ENCODE measurements at regions not wholly inside any gene's neighbourhood (a gene's known extent, or its start where the extent isn't known, plus 50 kb on each side); places are given as distances from the start of the nearest gene placed in this dataset.

- no TSS peak for BruUV-seq (replicated peaks)
- no peaks in the 10 kb centered on the region for H3F3A ChIP-seq (ENCODE audit: insufficient read depth, low read depth)
- H3K9me2 ChIP-seq (ENCODE audit: insufficient read depth) = no peaks in the 10 kb centered on the region
- ChIA-PET POLR2A (ENCODE audit: unreplicated experiment) (no interaction called here), CTCF (interaction anchor here (0.6 kb wide), 1 partner anchor 260 kb away, joined by 3 read pairs; no protein-coding TSS in a partner anchor)
- H3K27ac ChIP-seq = no peak overlapping the region
- H3K9me3 ChIP-seq (ENCODE audit: insufficient read depth, low read depth) = no peaks in the 10 kb centered on the region
- no peaks in the 10 kb centered on the region for H4K20me1 ChIP-seq (ENCODE audit: insufficient read depth)
- H3K4me2 ChIP-seq = no peak overlapping the region
- H3K36me3 ChIP-seq (ENCODE audit: low read depth) = no peaks in the 10 kb centered on the region
- H3K4me1 ChIP-seq (replicated peaks; ENCODE audit: insufficient read depth) = no peaks in the 10 kb centered on the region
- no peak for DNase-seq
- no peak for TF ChIP-seq EZH2 (IDR thresholded peaks at IDR 0.05; ENCODE audit: low read depth)
- no peak for TF ChIP-seq CTCF (conservative IDR thresholded peaks at IDR 0.05)
- peaks cover 70% of the 10 kb centered on the region for H3K27me3 ChIP-seq (ENCODE audit: insufficient read depth, low read depth)
- no peaks in the 10 kb centered on the region for H3K79me2 ChIP-seq (ENCODE audit: low read depth)
- no peak overlapping the region for H2AFZ ChIP-seq
- no peak overlapping the region for H3K4me3 ChIP-seq
- intact Hi-C loops (cut with micrococcal nuclease; ENCODE audit: unreplicated experiment) = no loop called here
Observed at GRCh38 chr14:104303705-104304425, 165.5 kb downstream of the KIF26A start.

GRCh38 chr14:104304451-104305351 lies 166.3 kb downstream of the KIF26A start:
- no peak for DNase-seq
- Histone ChIP-seq H3K79me2 (ENCODE audit: low read depth) (no peaks in the 10 kb centered on the region), H3K36me3 (ENCODE audit: low read depth) (no peaks in the 10 kb centered on the region), H3K4me3 (no peak overlapping the region), H3K27ac (no peak overlapping the region), H3K9me3 (ENCODE audit: insufficient read depth, low read depth) (no peaks in the 10 kb centered on the region), H3K4me2 (no peak overlapping the region), H3K27me3 (ENCODE audit: insufficient read depth, low read depth) (peaks cover 73% of the 10 kb centered on the region), H3K9me2 (ENCODE audit: insufficient read depth) (no peaks in the 10 kb centered on the region), H3K4me1 (replicated peaks; ENCODE audit: insufficient read depth) (no peaks in the 10 kb centered on the region), H2AFZ (no peak overlapping the region), H3F3A (ENCODE audit: insufficient read depth, low read depth) (no peaks in the 10 kb centered on the region), H4K20me1 (ENCODE audit: insufficient read depth) (no peaks in the 10 kb centered on the region)
- ChIA-PET CTCF (interaction anchor here (0.6 kb wide), 1 partner anchor 260 kb away, joined by 3 read pairs; no protein-coding TSS in a partner anchor), POLR2A (ENCODE audit: unreplicated experiment) (no interaction called here)
- intact Hi-C loops (cut with micrococcal nuclease; ENCODE audit: unreplicated experiment) = no loop called here
- no peak for TF ChIP-seq EZH2 (IDR thresholded peaks at IDR 0.05; ENCODE audit: low read depth)
- no peak for TF ChIP-seq CTCF (conservative IDR thresholded peaks at IDR 0.05)
- no TSS peak for BruUV-seq (replicated peaks)

GRCh38 chr14:104305511-104306449 lies 167.4 kb downstream of the KIF26A start:
- POLR2A ChIA-PET (ENCODE audit: unreplicated experiment) = no interaction called here
- intact Hi-C loops (cut with micrococcal nuclease; ENCODE audit: unreplicated experiment) = no loop called here
- Histone ChIP-seq H3K79me2 (ENCODE audit: low read depth) (no peaks in the 10 kb centered on the region), H2AFZ (no peak overlapping the region), H3K9me3 (ENCODE audit: insufficient read depth, low read depth) (no peaks in the 10 kb centered on the region), H3K4me1 (replicated peaks; ENCODE audit: insufficient read depth) (no peaks in the 10 kb centered on the region), H3K27ac (no peak overlapping the region), H3K27me3 (ENCODE audit: insufficient read depth, low read depth) (peaks cover 76% of the 10 kb centered on the region), H3K4me2 (no peak overlapping the region), H3F3A (ENCODE audit: insufficient read depth, low read depth) (no peaks in the 10 kb centered on the region), H3K4me3 (no peak overlapping the region), H3K9me2 (ENCODE audit: insufficient read depth) (no peaks in the 10 kb centered on the region), H3K36me3 (ENCODE audit: low read depth) (no peaks in the 10 kb centered on the region), H4K20me1 (ENCODE audit: insufficient read depth) (no peaks in the 10 kb centered on the region)
- CTCF ChIA-PET = no interaction called here
- no peak for DNase-seq
- no TSS peak for BruUV-seq (replicated peaks)
- TF ChIP-seq EZH2 (IDR thresholded peaks at IDR 0.05; ENCODE audit: low read depth) = 0 out of 2 replicates have a peak, but pooled peaks have one; percentile 57
- no peak for TF ChIP-seq CTCF (conservative IDR thresholded peaks at IDR 0.05)
